PC-9 (cell line): ENCODE measurements at regions not wholly inside any gene's neighbourhood (a gene's known extent, or its start where the extent isn't known, plus 50 kb on each side); places are given as distances from the start of the nearest gene placed in this dataset.

Source experiments
- CTCF ChIP-seq: fragments of 200-600 bp; sonication (generic); conservative IDR thresholded peaks from 2 replicates; pipeline ENCODE4 v1.6.1; 2017; ENCODE audit warnings: mixed run types, antibody characterized with exemption, mild to moderate bottlenecking, moderate library complexity
- EZH2 ChIP-seq: fragments of 200-600 bp; sonication (generic); IDR thresholded peaks from 2 replicates; pipeline ENCODE4 v1.8.0; 2017; ENCODE audit warnings: antibody characterized with exemption, low read depth

GRCh38 chr3:135352213-135352612 is 557.2 kb downstream of the EPHB1 start:
- TF ChIP-seq CTCF (no peak), EZH2 (no peak)
